IPS-NIHi7 (cell line): ENCODE measurements at regions not wholly inside any gene's neighbourhood (a gene's known extent, or its start where the extent isn't known, plus 50 kb on each side); places are given as distances from the start of the nearest gene placed in this dataset.
"Not testable (repeated sequence)": the region's sequence is repeated elsewhere in the genome, so short reads cannot be mapped to it uniquely, and the experiment has no call there.

ENCODE experiments used
- DNase-seq: peaks from one replicate; pipeline ENCODE4 v3.0.0; 2012; ENCODE audit warnings: mixed read lengths; ENCODE audit errors: extremely low spot score

DNA sequence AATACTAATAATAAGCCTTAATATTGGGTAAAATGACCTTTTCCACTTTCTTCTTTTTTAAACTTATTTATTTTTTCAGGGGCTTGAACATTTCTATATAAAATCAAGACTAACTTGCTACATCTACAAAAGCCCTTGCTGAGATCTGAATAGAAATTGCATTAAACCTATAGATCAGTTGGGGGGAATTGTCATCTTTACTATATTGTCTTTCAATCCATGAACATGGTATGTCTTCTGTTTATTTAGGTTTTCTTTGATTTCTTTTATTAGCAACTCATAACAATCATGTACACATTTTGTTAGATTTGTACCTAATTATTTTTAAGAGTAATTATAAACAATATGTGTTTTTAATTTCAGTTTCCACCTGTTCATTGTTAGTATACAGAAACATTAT, 96.4 kb upstream of the SLC22A23 start:
- no peak for DNase-seq

- no peak for DNase-seq
These were observed 95.1 kb upstream of the SLC22A23 start for GRCh38 chr6:3551716-3552511.

GRCh38 chr6:3549314-3549940, 92.6 kb upstream of the SLC22A23 start:
- DNase-seq: no peak

DNA sequence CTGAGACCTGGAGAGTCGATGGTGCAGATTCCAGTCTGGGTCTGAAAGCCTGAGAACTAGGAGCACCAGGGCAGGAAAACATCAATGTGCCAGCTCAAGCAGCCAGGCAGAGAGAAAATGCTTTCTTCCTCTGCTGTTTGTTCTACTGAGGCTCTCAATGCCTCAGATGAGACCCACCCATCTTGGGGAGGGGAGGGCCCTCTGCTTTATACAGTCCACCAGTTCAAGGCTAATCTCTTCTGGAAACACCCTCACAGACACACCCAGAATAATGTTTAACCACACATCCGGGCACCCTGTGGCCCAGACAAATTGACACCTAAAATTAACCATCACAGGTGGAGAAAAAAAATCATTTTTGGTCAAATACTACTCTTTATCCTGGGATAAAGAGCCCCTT, 89.3 kb upstream of the SLC22A23 start:
- no peak for DNase-seq

- DNase-seq: no peak
These were observed 88.3 kb upstream of the SLC22A23 start for GRCh38 chr6:3545156-3545555.

GRCh38 chr6:3542032-3542640, 85.3 kb upstream of the SLC22A23 start:
- no peak for DNase-seq

- DNase-seq: no peak
These were observed 84.2 kb upstream of the SLC22A23 start for GRCh38 chr6:3541006-3541585.

GRCh38 chr6:3540253-3540820, 83.5 kb upstream of the SLC22A23 start:
- DNase-seq: no peak

DNA sequence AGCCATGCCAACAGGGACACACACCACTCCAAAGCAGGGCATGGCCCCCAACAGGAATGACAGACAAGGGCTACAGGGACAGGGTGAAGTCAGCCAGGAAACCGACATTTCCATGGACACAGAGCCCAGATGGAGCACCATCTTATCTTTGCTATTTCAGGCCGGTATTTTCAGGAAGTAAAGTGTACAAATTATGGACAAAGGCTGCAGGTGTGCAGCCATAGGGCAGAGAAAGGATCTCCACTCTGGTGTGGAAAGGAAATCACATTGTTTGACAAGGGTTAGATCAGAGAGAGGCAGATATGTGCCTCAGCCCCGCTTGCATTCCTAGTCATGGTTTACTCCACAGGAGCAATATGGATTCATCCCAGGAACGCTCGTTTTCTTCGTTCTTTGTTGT, 81.7 kb upstream of the SLC22A23 start:
- no peak for DNase-seq

DNA sequence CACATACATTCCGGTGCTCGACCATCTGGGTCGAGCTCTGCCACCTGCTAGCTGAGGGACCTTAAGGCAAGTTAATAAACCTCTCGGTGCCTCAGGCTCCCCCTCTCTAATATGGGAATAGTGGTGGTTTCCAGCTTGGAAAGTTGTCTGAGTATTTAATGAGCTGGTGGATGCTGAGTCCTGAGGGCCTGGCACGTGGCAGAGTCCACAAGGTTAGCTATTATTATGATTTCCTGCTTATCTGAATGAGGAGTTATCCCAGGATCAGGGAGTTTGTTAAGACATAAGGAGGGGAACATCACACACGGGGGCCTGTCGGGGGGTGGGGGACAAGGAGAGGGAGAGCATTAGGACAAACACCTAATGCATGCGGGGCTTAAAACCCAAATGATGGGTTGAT, 80.1 kb upstream of the SLC22A23 start:
- no peak for DNase-seq

- DNase-seq: no peak
These were observed 79.1 kb upstream of the SLC22A23 start for GRCh38 chr6:3535776-3536435.

DNA sequence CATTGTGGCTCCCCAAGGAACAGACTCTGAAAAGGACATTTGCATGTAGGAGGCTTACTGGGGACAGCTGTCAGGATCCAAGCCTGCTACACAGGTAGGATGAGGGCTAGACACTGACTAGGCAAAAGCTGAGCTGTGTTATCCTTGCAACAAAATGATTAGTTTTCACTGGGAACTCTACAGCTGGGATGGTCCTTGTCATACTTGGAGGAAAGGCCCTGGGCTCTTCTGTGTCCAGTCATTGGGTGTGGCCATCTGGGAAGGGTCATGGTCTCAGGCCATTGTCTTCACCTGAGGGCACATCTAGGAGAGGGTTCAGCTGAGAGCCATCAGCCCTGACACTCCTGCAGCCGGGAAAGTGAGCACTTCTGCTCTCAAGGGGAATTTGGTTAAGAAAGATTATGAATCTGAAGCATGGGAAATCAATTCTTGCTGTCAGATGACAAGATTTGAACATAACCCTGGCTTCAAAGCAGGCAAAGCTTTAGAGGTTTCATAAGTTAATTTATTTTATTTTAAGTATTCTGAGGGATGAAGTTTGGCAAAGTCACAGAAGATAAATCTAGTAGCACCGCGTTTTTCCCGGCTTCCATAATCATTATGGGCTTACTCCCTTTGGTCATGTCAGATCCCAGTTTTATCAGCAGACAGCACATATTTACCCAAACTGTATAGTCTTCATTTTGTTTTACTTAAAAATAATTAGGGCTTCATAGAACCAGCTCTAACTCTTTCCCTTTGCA, 78.4 kb upstream of the SLC22A23 start:
- DNase-seq: no peak

- DNase-seq: no peak
These were observed 77.7 kb upstream of the SLC22A23 start for GRCh38 chr6:3534599-3534998.

- no peak for DNase-seq
These were observed 77.1 kb upstream of the SLC22A23 start for GRCh38 chr6:3533981-3534380.

- DNase-seq: no peak
These were observed 75.6 kb upstream of the SLC22A23 start for GRCh38 chr6:3532296-3532916.

GRCh38 chr6:3531481-3531880, 74.6 kb upstream of the SLC22A23 start:
- DNase-seq: no peak

DNA sequence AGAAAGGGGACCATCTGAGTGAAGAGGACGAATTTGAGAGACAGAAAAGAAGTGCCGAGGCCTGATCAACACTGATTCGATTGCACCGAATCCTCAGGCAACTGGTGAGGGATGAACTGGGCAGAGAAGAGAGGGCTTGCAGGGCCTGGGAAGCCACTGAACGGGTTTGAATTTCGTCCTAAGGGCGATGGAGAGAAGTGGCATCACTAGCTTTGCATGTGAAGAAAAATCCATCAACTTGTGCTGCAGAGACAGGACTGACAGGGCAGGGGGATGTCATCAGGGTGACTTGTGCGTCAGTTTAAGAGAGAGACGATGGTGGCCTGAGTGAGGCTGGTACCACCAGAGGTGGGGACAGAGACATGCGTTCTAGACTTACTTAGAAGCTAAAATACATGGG, 73.7 kb upstream of the SLC22A23 start:
- no peak for DNase-seq

GRCh38 chr6:3529721-3530120, 72.9 kb upstream of the SLC22A23 start:
- DNase-seq: no peak

GRCh38 chr6:3529232-3529631, 72.4 kb upstream of the SLC22A23 start:
- DNase-seq: no peak

GRCh38 chr6:3528081-3528671, 71.3 kb upstream of the SLC22A23 start:
- DNase-seq: not testable (repeated sequence)
